ENCODE measurements at regions not wholly inside any gene's neighbourhood (a gene's known extent, or its start where the extent isn't known, plus 50 kb on each side); places are given as distances from the start of the nearest gene placed in this dataset.

DNA sequence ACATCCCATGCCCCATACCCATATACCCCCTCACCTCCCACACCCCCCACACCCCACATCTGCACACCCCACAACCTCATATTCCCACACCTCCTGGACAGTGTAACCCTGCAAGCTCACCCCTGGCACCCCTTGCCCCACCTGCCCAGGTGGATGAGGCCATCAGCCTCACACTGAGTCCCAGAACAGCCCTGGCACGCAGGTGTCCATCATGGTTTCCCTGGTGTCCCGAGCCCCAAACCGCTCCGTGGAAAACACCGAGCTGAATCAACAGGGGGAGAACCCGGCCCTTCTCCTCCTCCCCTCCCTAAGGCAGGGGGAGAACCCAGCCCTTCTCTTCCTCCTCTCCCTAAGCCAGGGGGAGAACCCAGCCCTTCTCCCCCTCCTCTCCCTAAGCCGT, 415.6 kb upstream of the SALL3 start:
- no peak for TF ChIP-seq EZH2 (IDR thresholded peaks at IDR 0.05; ENCODE audit: borderline replicate concordance, low read depth, low read length, poor library complexity, severe bottlenecking)
- TF ChIP-seq, protein P1, sequence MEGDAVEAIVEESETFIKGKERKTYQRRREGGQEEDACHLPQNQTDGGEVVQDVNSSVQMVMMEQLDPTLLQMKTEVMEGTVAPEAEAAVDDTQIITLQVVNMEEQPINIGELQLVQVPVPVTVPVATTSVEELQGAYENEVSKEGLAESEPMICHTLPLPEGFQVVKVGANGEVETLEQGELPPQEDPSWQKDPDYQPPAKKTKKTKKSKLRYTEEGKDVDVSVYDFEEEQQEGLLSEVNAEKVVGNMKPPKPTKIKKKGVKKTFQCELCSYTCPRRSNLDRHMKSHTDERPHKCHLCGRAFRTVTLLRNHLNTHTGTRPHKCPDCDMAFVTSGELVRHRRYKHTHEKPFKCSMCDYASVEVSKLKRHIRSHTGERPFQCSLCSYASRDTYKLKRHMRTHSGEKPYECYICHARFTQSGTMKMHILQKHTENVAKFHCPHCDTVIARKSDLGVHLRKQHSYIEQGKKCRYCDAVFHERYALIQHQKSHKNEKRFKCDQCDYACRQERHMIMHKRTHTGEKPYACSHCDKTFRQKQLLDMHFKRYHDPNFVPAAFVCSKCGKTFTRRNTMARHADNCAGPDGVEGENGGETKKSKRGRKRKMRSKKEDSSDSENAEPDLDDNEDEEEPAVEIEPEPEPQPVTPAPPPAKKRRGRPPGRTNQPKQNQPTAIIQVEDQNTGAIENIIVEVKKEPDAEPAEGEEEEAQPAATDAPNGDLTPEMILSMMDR (conservative IDR thresholded peaks at IDR 0.05; ENCODE audit: low read depth, low read length): no peak
